Activated CD4-positive, CD25-positive, alpha-beta regulatory T cell treated with anti-CD3 and anti-CD28 coated beads, Interleukin-2, amount 50 U/mL, for 72 hours (primary cell): ENCODE measurements at regions not wholly inside any gene's neighbourhood (a gene's known extent, or its start where the extent isn't known, plus 50 kb on each side); places are given as distances from the start of the nearest gene placed in this dataset.
"Not testable (repeated sequence)": the region's sequence is repeated elsewhere in the genome, so short reads cannot be mapped to it uniquely, and the experiment has no call there.

Experiments used
- DNase-seq: peaks from one replicate; pipeline ENCODE4 v3.0.0; 2021

DNA sequence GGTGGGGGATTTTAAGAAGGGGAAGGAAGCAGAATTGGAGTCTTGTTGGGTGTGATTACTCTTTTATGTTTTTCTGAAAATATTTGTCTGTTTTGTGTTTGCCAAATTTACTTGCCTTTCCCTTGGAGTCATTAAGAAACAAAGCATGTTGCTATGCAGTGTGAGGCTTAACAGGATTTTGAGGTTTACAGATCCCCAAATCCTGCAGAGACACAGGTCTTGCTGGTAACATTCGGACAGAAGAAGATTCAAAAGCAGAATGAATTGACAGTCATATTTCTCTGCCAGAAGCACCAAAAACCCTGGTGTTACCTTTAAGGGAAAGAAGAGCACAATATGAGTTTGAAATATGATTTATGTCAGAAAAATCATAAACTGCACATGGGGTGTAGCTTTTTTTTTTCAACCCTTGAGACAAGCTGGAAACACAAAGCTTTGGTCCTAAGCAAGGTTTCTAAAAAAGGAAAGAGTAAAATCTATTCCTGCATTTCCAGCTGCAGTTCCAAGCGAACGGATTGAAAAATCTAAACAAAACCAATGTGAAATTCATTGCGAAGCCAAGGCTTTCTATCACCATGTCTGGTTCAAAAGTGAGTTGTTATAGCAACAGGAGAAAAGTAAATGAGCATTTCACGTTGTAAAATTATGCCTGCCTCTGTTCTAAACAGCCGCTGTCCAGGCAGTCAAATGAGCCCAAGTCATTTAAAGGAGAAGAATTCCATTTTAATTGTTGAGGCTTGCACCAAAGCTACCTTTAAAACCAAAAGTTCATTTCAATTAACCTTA lies 358.9 kb upstream of the SASH1 start:
- no peak for DNase-seq

DNA sequence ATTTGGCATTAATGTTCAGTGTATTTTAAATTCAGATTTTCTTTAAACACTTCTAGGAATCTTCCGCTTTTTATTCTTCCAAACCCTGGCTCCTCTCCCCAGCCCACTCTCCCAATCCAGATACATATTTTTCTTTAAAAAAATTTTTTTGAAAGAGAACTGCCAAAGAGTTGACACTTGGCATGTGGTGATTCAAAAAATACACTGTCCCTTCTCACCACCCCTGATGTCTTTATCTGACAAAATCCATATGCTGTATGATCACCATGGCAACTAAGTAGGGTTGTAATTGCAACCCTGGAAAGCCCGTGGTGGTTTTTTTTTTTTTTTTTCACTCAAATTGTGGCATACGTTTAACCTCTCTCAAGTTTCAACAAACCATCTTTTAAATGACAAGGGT lies 355.8 kb upstream of the SASH1 start:
- no peak for DNase-seq

DNA sequence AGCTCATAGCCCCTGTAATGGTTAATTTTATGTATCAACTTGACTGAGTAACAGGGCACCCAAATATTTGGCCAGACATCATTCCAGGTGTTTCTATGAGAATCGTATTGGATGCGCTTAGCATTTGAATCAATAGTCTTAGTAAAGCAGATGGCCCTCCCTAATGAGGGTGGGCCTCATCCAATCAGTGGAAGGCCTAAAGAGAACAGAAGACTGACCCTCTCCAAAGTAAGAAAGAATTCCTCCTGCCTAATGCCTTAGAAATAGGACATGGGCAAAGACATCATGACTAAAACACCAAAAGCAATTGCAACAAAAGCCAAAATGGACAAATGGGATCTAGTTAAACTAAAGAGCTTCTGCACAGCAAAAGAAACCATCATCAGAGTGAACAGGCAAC lies 352.5 kb upstream of the SASH1 start:
- no peak for DNase-seq

DNA sequence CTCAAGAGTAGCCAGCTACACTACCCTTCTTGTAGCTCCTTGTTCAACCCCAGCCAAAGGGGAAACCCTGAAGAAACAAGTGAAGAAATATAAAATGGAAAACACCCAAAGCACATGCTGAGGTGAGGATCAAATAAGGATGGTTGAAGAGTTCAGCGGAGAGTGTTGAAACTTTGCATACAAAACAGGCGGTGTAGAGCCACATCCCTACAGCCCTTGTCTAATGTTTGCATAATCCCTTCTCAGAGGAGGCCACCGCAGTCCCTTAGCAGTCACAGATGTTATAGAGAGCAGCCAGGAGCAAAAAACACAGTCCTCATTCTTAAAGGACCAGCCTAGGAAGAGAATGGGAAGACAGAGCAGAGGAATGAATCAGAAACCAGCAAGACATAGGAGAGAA lies 350.7 kb upstream of the SASH1 start:
- DNase-seq = no peak

DNA sequence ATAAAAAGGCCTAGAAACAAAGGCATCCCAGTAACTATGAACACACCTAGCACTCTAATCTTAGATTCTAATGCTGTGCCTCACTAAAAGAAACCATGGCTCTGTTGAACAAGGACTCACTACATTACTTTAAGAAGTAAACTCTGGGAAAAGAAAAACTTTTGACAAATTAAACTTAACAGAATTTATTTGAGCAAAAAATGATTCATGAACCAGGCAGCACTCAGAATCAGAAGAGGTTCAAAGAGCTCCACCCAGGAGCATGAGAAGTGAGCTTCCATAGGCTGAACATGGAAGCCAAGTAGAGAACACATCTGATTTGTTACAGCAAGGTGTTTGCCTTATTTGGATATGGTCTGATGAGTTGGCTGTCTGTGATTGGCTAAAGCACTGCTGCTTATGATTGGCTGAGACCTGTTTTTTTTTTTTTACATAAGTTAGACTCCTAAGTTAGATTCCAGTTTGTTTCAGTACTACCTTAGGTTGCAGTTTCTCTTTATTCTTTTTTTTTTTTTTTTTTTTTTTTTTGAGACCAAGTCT lies 343.6 kb upstream of the SASH1 start:
- no peak for DNase-seq

DNA sequence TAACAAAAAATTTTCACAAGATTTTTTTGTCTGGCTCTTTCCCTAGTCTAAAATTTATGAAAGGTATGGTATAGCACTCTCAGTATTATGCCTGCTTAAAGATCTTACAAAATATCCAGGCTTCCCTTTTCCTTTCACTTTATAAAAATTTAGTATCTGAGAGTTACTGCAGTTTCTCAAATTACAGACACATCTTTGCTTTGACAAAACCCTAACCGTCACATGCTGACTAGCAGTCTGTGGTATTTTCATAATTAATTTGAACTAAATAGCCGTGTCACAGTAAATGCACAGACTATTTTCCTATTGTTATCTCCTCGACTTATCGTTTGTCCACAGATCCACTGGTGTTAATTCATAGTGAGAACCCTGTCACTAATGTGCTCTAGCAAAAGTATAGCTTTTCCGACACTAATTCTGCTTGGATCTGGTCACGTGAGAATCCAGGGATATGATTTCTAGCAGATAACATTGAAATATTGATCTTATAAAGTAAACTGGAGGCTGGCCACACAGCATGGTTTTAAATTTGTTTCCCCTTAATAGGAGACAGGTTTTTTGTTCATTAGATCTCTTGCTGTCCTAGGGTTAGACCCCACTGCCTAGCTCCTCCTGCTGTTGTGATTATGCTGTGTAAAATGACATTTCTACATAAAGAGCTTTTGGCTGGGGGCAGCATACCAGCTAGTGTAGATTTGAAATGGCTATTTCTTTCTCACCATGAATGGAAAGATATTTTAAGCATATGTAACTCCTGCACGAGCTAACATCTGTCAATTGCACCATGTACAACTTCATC lies 340.6 kb upstream of the SASH1 start:
- no peak for DNase-seq

DNA sequence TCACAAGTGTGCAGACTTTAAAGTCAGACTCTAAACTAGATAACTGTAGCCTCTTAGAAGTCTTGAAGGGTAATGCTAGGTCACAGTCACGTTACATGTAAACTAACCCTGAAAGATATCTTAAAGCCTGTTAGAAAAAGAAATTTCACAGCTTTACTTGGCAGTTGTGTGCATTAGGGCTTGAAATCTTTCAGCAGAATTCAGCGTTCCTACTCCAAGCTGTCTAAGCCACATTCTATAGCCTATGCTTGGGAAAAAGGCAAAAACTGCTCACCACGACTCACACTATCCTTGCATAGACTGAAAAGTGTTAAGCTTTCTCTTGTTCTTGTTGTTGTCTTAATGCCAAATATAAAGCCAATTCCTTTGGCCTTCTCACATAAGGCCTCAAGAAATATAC lies 338.0 kb upstream of the SASH1 start:
- no peak for DNase-seq

DNA sequence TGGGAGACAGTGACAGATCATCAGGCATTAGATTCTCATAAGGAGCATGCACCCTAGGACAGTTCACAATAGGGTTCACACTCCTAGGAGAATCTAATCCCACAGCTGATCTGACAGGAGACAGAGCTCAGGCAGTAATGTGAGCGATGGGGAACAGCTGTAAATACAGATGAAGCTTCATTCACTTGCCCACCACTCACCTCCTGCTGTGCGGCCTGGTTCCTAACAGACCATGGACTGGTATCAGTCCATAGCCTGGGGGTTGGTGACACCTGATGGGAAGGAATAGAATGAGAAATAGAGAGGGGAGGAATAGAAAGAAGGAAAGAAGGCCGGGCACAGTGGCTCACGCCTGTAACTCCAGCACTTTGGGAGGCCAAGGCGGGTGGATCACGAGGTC lies 336.8 kb upstream of the SASH1 start:
- no peak for DNase-seq

DNA sequence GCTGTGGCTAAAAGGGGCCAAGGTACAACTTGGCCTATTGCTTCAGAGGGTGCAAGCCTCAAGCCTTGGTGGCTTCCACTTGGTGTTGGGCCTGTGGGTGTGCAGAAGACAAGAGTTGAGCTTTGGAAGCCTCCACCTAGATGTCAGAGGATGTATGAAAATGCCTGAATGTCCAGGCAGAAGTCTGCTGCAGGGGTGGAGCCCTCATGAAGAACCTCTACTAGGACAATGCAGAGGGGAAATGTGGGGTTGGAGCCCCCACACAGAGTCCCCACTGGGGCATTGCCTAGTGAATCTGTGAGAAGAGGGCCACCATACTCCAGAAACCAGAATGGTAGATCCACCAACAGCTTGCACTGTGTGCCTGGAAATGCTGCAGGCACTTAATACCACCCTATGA lies 332.1 kb upstream of the SASH1 start:
- DNase-seq = not testable (repeated sequence)

DNA sequence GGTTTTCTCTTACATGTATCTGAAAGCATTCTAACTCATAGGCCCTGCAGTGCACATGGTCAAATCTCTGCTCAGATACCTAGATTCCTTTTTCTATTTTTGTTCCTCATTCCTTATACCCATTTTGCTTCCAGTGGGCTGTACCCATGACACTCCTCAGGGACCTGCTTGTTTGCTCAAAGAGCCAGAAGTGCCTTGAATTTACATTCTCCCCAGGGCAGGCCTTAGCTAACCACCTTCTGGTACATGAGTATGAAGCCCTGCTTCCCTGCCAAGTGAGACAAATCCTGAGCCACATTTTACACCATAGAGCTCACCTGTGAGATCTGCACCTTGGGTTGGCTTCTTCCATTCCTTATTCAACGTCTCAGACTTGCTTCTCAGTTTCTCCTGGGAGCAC lies 326.6 kb upstream of the SASH1 start:
- no peak for DNase-seq

DNA sequence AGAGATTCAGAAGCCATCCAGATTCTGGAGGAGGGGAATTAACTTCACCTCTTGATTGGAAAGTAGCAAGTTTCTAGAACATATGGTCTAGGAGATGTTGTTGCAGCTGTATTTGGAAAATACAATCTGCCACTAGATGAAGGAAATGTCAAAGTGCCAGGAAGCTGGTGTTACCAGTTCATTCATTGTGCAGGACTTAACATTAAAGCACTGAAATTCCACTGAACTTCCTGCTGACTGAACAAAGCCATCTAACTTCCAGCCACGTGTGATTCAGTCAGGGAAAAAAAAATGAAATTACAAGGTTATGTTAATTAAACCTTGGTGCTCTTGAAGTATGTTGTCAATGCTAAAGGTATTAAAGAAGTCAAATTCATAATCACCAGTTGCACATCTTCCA lies 321.5 kb upstream of the SASH1 start:
- no peak for DNase-seq

DNA sequence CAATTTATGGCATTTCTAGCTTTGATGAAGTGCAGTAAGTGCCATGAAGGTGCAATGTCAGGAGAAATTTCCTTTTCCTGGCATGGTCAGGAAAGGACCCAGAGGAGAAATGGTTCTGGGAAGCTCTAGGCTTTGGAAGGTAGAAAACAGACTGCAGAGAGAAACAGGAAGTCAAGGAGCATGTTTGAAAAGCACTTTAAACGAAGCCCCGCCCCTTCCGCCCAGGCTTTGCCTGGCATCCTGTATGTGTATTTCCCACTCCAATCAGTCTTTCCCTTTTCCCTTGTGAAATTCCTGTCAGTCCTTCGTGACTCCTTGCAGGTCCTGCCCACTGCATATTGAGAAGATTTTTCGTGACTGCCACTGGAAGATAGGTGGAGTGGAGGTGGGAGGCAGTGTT lies 320.9 kb upstream of the SASH1 start:
- no peak for DNase-seq

DNA sequence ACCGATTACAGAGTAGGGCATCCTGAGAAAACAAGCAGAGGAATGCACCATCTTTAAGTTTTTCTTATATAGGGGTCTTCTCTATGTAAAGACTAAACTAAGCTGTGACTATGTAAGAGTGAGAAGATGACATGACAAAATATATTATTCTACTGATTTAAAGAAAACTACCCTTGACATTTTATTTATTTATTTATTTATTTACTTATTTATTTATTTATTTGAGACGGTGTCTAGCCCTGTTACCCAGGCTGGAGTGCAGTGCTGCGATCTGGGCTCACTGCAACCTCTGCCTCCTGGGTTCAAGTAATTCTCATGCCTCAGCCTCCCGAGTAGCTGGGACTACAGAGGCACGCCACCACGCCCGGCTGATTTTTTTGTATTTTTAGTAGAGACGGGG lies 320.4 kb upstream of the SASH1 start:
- DNase-seq = not testable (repeated sequence)

DNA sequence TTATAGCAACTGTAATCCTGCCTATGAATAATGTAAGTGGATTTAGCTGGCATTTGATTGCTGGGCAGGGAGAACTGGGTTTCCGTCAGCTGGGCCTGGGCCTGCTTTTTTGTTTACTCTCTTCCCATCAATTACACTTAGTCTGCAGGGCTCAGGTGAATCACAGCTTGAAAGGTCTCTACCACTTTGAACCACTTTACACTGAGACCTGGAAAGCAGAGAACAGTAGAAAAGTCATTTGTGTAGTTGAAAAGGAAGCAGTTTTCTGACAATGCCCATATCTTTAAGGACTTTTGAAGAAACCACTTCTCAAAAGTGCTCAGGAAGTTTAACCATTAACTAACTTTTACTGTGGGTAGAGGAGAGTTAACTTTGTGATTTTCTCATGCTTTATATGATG lies 315.4 kb upstream of the SASH1 start:
- DNase-seq = no peak

DNA sequence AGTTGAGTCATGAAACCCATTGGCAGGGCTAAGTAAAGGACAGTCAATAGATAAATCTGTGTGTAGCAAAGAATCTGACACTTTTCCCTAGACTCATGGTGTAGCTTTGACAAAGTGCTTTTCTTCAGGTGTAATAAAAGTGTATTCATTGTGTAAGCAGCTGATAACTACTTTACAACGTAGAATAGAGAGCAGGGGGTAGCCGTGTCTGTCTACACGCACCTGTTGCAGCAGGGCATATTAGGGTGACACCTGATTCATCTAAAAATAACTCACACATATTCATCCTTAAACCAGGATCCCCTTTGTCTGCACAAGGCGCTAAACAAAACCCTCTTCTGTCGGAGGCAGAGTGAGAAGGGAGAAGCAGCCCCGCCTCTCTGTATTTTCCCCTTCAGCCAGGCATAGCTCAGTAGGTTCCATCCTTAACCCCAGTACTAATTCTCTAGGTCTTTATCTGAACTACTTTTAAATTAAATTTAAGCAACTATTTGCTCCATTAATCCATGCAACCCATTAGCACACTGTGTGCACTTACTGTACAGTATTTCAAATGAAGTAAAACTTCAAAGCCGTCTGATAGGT lies 306.7 kb upstream of the SASH1 start:
- no peak for DNase-seq

DNA sequence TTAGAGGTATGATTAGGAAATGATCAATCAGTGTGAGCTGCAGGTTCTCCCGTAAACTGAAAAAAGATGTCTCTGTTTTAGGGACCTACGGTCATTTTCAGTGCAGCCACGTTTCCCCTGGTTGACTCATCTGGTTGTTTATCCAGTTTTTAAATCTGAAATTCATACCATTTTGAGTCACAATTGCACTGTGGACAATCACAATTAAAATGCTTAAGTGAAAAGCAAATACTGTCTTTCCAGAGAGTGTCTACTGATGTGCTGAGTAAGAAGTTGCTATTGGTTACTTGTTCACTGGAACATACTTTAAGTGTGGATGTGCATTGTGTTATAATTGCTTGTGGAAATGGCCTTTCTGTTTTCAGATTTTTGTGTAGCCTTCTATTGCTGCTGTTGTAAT lies 305.1 kb upstream of the SASH1 start:
- no peak for DNase-seq

DNA sequence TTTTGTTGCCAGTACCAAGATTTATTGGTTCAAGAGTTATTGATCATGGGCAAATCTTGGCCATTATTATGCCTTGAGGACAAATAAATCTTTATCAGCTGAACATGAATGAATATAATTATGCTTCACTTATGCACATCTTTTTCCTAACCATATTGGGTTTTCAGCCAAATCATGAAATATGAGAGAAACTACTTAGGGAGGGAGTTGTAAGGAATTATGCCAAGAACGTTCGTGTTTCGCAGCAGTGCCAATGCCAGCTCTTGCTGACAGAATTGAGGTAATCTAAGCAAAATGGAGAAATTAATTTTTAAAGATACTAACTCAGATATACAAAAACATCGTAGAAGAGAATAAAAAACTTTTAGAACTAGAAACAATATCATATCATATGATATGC lies 301.1 kb upstream of the SASH1 start:
- DNase-seq = no peak

DNA sequence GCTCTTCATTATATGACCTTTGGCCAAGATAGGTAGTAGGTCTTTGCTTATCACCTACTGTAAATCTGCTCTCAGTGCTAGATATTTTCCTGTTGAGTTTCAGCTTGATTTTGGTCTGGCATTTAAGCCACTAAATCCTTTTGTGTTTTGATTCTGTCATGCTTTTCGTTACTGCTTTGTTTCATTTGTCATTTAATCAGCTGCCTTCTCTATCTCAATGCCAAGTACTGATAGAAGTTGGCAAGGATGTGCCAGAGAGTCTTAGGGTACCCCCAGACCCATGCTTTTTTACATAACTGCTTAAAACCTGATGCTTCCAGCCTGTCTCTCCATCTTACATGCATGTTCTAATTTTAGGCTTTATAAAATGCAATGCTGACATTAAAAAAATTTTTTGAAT lies 300.1 kb upstream of the SASH1 start:
- DNase-seq = no peak

DNA sequence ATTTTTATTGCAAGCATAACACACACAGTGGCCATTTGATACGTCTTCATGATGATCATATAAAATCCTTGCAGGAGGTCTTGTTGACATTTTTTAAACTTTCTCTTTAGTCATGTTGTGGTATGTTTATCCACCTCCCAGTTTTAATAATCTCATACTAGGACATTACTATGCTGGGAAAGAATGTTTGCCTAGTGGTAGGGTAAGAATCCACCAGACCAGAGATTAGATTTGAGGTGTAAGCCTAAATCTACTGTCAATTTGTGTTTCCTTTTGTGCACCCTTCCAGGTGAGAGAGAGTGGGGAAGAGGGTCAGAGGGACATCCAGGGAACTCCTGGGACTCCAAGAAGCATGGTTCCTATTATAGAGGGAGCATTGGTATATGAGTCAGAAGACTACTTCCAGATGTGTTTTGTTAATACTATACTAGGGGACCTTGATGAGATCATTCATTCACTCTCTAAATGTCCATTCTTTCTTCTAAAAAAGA lies 298.3 kb upstream of the SASH1 start:
- DNase-seq = no peak

DNA sequence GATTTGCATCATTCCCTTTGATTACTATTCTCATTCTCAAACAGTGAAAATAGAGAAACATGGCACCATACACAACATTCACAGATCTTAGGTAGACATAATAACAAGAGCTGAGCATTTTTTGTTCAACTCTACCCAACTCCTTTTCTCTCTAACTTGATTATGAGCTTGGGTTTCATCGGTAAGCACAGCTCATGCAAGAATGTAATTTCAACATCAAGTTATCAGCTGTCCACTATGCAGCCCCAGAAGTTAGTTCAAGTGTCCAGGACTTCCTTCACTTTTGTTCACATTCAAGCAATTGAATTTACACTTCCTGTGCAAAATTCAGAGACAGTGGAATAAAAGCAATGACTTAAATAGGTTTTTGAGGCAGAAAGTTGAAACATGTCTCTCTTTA lies 297.7 kb upstream of the SASH1 start:
- DNase-seq = no peak

DNA sequence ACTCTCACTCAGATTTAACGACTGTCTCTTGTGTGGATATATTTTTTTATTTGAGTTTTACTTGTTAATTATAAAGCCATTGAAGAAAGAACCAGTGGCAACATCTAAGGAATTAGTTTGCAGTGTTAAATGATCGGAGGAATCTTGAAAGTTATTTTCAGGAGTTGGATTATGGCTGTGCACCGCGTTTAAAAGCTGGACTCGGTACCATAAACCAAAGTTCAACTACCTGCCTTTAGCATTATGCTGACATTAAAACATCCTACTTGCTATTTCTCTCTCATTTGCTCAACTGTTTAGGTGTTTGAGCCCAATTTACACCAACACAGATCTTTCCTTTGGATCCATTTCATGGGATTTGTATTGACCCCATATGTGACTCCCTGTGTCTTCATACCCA lies 289.4 kb upstream of the SASH1 start:
- no peak for DNase-seq

DNA sequence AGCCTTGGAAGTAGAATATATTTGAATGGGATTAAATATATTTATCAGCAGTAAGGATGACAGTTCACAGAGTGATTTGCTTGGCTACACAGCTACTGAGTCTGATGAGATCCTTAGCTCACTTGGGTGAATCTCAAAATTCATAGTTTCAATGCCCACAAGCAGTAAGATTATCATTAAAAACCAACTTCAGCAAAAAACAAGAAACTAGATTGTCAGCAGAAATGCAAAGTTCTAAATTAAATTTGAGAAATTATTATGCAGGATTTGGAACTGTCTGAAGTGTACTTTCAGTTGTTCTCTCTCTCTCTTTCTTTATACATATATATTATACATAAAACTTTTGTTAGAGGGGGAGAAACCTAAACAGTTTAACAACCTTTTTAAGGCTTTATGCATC lies 288.8 kb upstream of the SASH1 start:
- no peak for DNase-seq

DNA sequence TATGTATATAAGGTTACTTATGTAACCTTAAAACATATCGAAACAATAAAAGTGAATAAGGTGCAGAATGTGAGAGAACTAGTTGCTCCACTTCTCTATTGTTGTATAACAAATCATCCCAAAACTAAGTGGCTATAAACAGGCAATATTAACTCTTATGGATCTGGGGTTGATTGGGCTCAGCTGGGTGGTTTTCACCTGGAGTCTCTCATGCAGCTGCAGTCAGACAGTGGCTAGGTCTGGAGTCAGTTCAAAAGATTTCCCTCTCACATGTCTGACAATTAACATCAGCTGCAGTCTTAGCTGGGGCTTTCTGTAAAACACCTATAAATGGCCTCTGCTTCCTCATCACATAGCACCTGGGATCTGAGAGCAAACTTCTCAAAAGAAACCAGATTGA lies 288.4 kb upstream of the SASH1 start:
- no peak for DNase-seq

DNA sequence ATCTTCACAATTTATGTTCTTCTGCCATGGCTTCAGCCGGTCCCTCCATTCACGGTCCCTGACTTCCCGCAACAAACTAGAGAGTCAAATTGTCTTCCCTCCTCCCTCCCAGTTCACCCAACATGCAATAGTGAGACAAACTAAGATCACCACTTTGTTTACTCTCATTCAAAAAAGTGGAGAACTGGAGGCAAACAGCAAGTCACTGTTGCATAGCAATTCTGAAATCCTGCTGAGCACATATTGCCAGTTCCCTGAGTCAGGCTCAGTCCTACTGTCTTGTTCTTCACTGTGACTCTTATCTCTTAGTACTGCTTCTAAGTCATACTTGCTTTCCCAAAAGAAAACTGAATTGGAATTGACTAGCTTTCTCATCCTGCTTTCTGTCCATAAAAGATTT lies 287.2 kb upstream of the SASH1 start:
- DNase-seq = no peak
